Stimulated activated naive B cell treated with anti-CD40 and anti-IgM and Interleukin-4, amounts not matched to agents 10 μg/mL and 1 μg/mL and 100 μg/mL, for 72 hours (primary cell): ENCODE measurements at regions not wholly inside any gene's neighbourhood (a gene's known extent, or its start where the extent isn't known, plus 50 kb on each side); places are given as distances from the start of the nearest gene placed in this dataset.
"Not testable (repeated sequence)": the region's sequence is repeated elsewhere in the genome, so short reads cannot be mapped to it uniquely, and the experiment has no call there.

Experiments
- ATAC-seq, 2 donors: fragments of 150-1000 bp; cut with Tn5 transposase; replicated peaks; 2 replicates each; pipeline ENCODE4 v1.10.0; 2021; ENCODE audit warnings: moderate library complexity in 1 of 2
- DNase-seq: peaks from one replicate; pipeline ENCODE4 v3.0.0; 2021
- H3K27ac Mint-ChIP-seq: one replicate; pipeline ENCODE4 v1.8.0; 2022; ENCODE audit warnings: mild to moderate bottlenecking, mixed read lengths
- H3K27me3 Mint-ChIP-seq, 2 donors: one replicate each; pipeline ENCODE4 v1.8.0; 2022; ENCODE audit warnings: mixed read lengths in 2 of 2
- H3K36me3 Mint-ChIP-seq, 2 donors: one replicate each; pipeline ENCODE4 v1.8.0; 2022; ENCODE audit warnings: mixed read lengths in 2 of 2, mild to moderate bottlenecking in 1 of 2
- H3K4me1 Mint-ChIP-seq, 2 donors: one replicate each; pipeline ENCODE4 v1.8.0; 2022; ENCODE audit warnings: mixed read lengths in 2 of 2, mild to moderate bottlenecking in 1 of 2
- H3K4me3 Mint-ChIP-seq, 2 donors: one replicate each; pipeline ENCODE4 v1.8.0; 2022; ENCODE audit warnings: mild to moderate bottlenecking in 2 of 2, mixed read lengths in 2 of 2, moderate library complexity in 1 of 2
- H3K9me3 Mint-ChIP-seq, 2 donors: one replicate each; pipeline ENCODE4 v1.8.0; 2022; ENCODE audit warnings: mixed read lengths in 2 of 2, mild to moderate bottlenecking in 1 of 2

- not testable (repeated sequence) for H3K4me1 Mint-ChIP-seq, H3K27me3 Mint-ChIP-seq
These were observed 202.4 kb upstream of the MCHR2 start for GRCh38 chr6:100196214-100196982.

GRCh38 chr6:100195244-100195643, 201.2 kb upstream of the MCHR2 start:
- not testable (repeated sequence) for H3K4me1 Mint-ChIP-seq, H3K9me3 Mint-ChIP-seq, H3K27ac Mint-ChIP-seq, H3K27me3 Mint-ChIP-seq, H3K36me3 Mint-ChIP-seq, ATAC-seq, H3K4me3 Mint-ChIP-seq, DNase-seq

More at GRCh38 chr6:100196214-100196982, 202.4 kb upstream of the MCHR2 start:
- not testable (repeated sequence) for H3K36me3 Mint-ChIP-seq, H3K4me3 Mint-ChIP-seq, ATAC-seq, DNase-seq, H3K9me3 Mint-ChIP-seq
- peak overlapping the region; percentile 20 for H3K27ac Mint-ChIP-seq

- Mint-ChIP-seq H3K27me3 (peaks cover 0 to 6% of the 10 kb centered on the region in 2 donors), H3K36me3 (no peaks in the 10 kb centered on the region), H3K9me3 (no peaks in the 10 kb centered on the region), H3K4me3 (no peak overlapping the region), H3K27ac (no peak overlapping the region), H3K4me1 (no peaks in the 10 kb centered on the region)
- DNase-seq (no peak), ATAC-seq (no peak)
These were observed 200.5 kb upstream of the MCHR2 start for GRCh38 chr6:100194535-100194934.

GRCh38 chr6:100188754-100189153, 194.7 kb upstream of the MCHR2 start:
- Mint-ChIP-seq H3K4me3 (no peak overlapping the region), H3K36me3 (no peaks in the 10 kb centered on the region), H3K4me1 (no peaks in the 10 kb centered on the region), H3K27ac (no peak overlapping the region), H3K27me3 (peaks cover 6 to 11% of the 10 kb centered on the region in 2 donors), H3K9me3 (no peaks in the 10 kb centered on the region)
- DNase-seq (no peak), ATAC-seq (no peak)

GRCh38 chr6:100186552-100186951, 192.5 kb upstream of the MCHR2 start:
- no peaks in the 10 kb centered on the region for H3K4me1 Mint-ChIP-seq
- no peak for DNase-seq
- ATAC-seq: no peak
- no peak overlapping the region for H3K4me3 Mint-ChIP-seq
- H3K27ac Mint-ChIP-seq: no peak overlapping the region
- H3K36me3 Mint-ChIP-seq: no peaks in the 10 kb centered on the region
- no peaks in the 10 kb centered on the region for H3K9me3 Mint-ChIP-seq
- peaks cover 6 to 17% of the 10 kb centered on the region in 2 donors for H3K27me3 Mint-ChIP-seq

- no peak for ATAC-seq
- H3K4me3 Mint-ChIP-seq: no peak overlapping the region
- no peaks in the 10 kb centered on the region for H3K4me1 Mint-ChIP-seq
- H3K27me3 Mint-ChIP-seq: peaks cover 0 to 17% of the 10 kb centered on the region in 2 donors
- H3K27ac Mint-ChIP-seq: no peak overlapping the region
- no peaks in the 10 kb centered on the region for H3K9me3 Mint-ChIP-seq
- H3K36me3 Mint-ChIP-seq: no peaks in the 10 kb centered on the region
- DNase-seq: no peak
These were observed 191.6 kb upstream of the MCHR2 start for GRCh38 chr6:100185615-100186014.

- no peaks in the 10 kb centered on the region for H3K9me3 Mint-ChIP-seq
- H3K27ac Mint-ChIP-seq: no peak overlapping the region
- no peak overlapping the region for H3K4me3 Mint-ChIP-seq
- DNase-seq (no peak), ATAC-seq (no peak)
- peaks cover 0 to 17% of the 10 kb centered on the region in 2 donors for H3K27me3 Mint-ChIP-seq
- H3K4me1 Mint-ChIP-seq: no peaks in the 10 kb centered on the region
- H3K36me3 Mint-ChIP-seq: no peaks in the 10 kb centered on the region
These were observed 190.4 kb upstream of the MCHR2 start for GRCh38 chr6:100184473-100184872.

- H3K27me3 Mint-ChIP-seq: peaks cover 5 to 12% of the 10 kb centered on the region in 2 donors
- DNase-seq (no peak), ATAC-seq (no peak)
- no peaks in the 10 kb centered on the region for H3K4me1 Mint-ChIP-seq
- H3K4me3 Mint-ChIP-seq: no peak overlapping the region
- H3K27ac Mint-ChIP-seq: no peak overlapping the region
- no peaks in the 10 kb centered on the region for H3K9me3 Mint-ChIP-seq
- H3K36me3 Mint-ChIP-seq: no peaks in the 10 kb centered on the region
These were observed 188.3 kb upstream of the MCHR2 start for GRCh38 chr6:100182313-100182712.

- Mint-ChIP-seq H3K27me3 (peaks cover 5 to 12% of the 10 kb centered on the region in 2 donors), H3K36me3 (no peaks in the 10 kb centered on the region), H3K4me1 (no peaks in the 10 kb centered on the region), H3K9me3 (no peaks in the 10 kb centered on the region), H3K4me3 (no peak overlapping the region), H3K27ac (no peak overlapping the region)
- ATAC-seq (no peak), DNase-seq (no peak)
These were observed 187.3 kb upstream of the MCHR2 start for GRCh38 chr6:100181309-100181708.

GRCh38 chr6:100179576-100179975, 185.6 kb upstream of the MCHR2 start:
- Mint-ChIP-seq H3K4me3 (no peak overlapping the region), H3K27ac (no peak overlapping the region), H3K27me3 (peaks cover 5 to 11% of the 10 kb centered on the region in 2 donors), H3K9me3 (no peaks in the 10 kb centered on the region), H3K36me3 (no peaks in the 10 kb centered on the region), H3K4me1 (no peaks in the 10 kb centered on the region)
- no peak for ATAC-seq
- DNase-seq: no peak

- no peak overlapping the region for H3K27ac Mint-ChIP-seq
- H3K9me3 Mint-ChIP-seq: no peaks in the 10 kb centered on the region
- H3K4me1 Mint-ChIP-seq: no peaks in the 10 kb centered on the region
- H3K4me3 Mint-ChIP-seq: no peak overlapping the region
- DNase-seq: no peak
- ATAC-seq: no peak
- peaks cover 5 to 9% of the 10 kb centered on the region in 2 donors for H3K27me3 Mint-ChIP-seq
- no peaks in the 10 kb centered on the region for H3K36me3 Mint-ChIP-seq
These were observed 183.9 kb upstream of the MCHR2 start for GRCh38 chr6:100177956-100178355.

- Mint-ChIP-seq H3K36me3 (no peaks in the 10 kb centered on the region), H3K27me3 (peaks cover 5% of the 10 kb centered on the region in 2 donors), H3K27ac (no peak overlapping the region), H3K9me3 (no peaks in the 10 kb centered on the region), H3K4me3 (no peak overlapping the region), H3K4me1 (no peaks in the 10 kb centered on the region)
- DNase-seq (no peak), ATAC-seq (no peak)
These were observed 183.1 kb upstream of the MCHR2 start for GRCh38 chr6:100176951-100177710.

- Mint-ChIP-seq H3K4me1 (no peaks in the 10 kb centered on the region), H3K4me3 (no peak overlapping the region), H3K9me3 (no peaks in the 10 kb centered on the region), H3K27me3 (peaks cover 3 to 5% of the 10 kb centered on the region in 2 donors), H3K27ac (no peak overlapping the region), H3K36me3 (no peaks in the 10 kb centered on the region)
- DNase-seq: no peak
- no peak for ATAC-seq
These were observed 182.4 kb upstream of the MCHR2 start for GRCh38 chr6:100176311-100176950.

- no peak overlapping the region for H3K4me3 Mint-ChIP-seq
- no peak overlapping the region for H3K27ac Mint-ChIP-seq
- no peak for DNase-seq
- no peaks in the 10 kb centered on the region for H3K36me3 Mint-ChIP-seq
- no peak for ATAC-seq
- no peaks in the 10 kb centered on the region for H3K4me1 Mint-ChIP-seq
- no peaks in the 10 kb centered on the region for H3K9me3 Mint-ChIP-seq
- H3K27me3 Mint-ChIP-seq: peaks cover 3 to 6% of the 10 kb centered on the region in 2 donors
These were observed 181.8 kb upstream of the MCHR2 start for GRCh38 chr6:100175814-100176310.
